ENCODE measurements at regions not wholly inside any gene's neighbourhood (a gene's known extent, or its start where the extent isn't known, plus 50 kb on each side); places are given as distances from the start of the nearest gene placed in this dataset.

- BruUV-seq (replicated peaks), result no TSS peak
- ChIA-PET POLR2A (no interaction called here), CTCF (no interaction called here)
- Histone ChIP-seq H3K27ac (ENCODE audit: low read length) (no peak overlapping the region), H3K4me3 (ENCODE audit: low read depth in 2 of 2, low read length in 2 of 2) (no peak overlapping the region), H3K36me3 (ENCODE audit: control insufficient read depth, insufficient read depth, low read length) (no peaks in the 10 kb centered on the region), H3K27me3 (ENCODE audit: control insufficient read depth, insufficient read depth, low read length) (0 out of 2 replicates have a peak, but pooled peaks cover 2% of the 10 kb centered on the region), H3K9me3 (ENCODE audit: control insufficient read depth, insufficient read depth, low read depth, low read length) (peaks cover 4% of the 10 kb centered on the region; the same call in 1 of the 2 replicates), H3K4me1 (ENCODE audit: control insufficient read depth, insufficient read depth, low read length) (no peaks in the 10 kb centered on the region)
- in situ Hi-C loops (cut with HindIII; ENCODE audit: low pct_unique_long_range_greater_than_20kb, low sequenced_read_pairs), result no loop called here
- ATAC-seq (no peak), DNase-seq (ENCODE audit: low read depth, low spot score) (no peak)
- intact Hi-C loops (cut with micrococcal nuclease; ENCODE audit: unreplicated experiment), result no loop called here
- TF ChIP-seq REST (IDR thresholded peaks at IDR 0.05; ENCODE audit: insufficient read depth in 1 of 2, low read depth in 2 of 2, low read length in 1 of 2) (no peak), POLR2AphosphoS5 (IDR thresholded peaks at IDR 0.05; ENCODE audit: low read depth, low read length) (no peak), TCF7L2 (IDR thresholded peaks at IDR 0.05; ENCODE audit: low read depth, low read length) (no peak), SIN3A (IDR thresholded peaks at IDR 0.05; ENCODE audit: borderline replicate concordance, insufficient read depth, low read depth, low read length) (no peak), CTCF (IDR thresholded peaks at IDR 0.05) (no peak)
These were observed 96.3 kb downstream of the SMIM20 start for GRCh38 chr4:26010304-26010703.

GRCh38 chr4:26013629-26014028 is 99.6 kb downstream of the SMIM20 start:
- ATAC-seq, result no peak
- BruUV-seq (replicated peaks), result no TSS peak

More at GRCh38 chr4:26013629-26014028, 99.6 kb downstream of the SMIM20 start:
- intact Hi-C loops (cut with micrococcal nuclease; ENCODE audit: unreplicated experiment), result no loop called here
- ChIA-PET POLR2A (no interaction called here), CTCF (no interaction called here)
- DNase-seq (ENCODE audit: low read depth, low spot score), result no peak
- peaks cover 4% of the 10 kb centered on the region; the same call in 1 of the 2 replicates for H3K27me3 ChIP-seq (ENCODE audit: control insufficient read depth, insufficient read depth, low read length)
- in situ Hi-C loops (cut with HindIII; ENCODE audit: low pct_unique_long_range_greater_than_20kb, low sequenced_read_pairs), result no loop called here
- H3K27ac ChIP-seq (ENCODE audit: low read length), result no peak overlapping the region
- TF ChIP-seq SIN3A (IDR thresholded peaks at IDR 0.05; ENCODE audit: borderline replicate concordance, insufficient read depth, low read depth, low read length) (no peak), TCF7L2 (IDR thresholded peaks at IDR 0.05; ENCODE audit: low read depth, low read length) (no peak), CTCF (IDR thresholded peaks at IDR 0.05) (no peak), REST (IDR thresholded peaks at IDR 0.05; ENCODE audit: insufficient read depth in 1 of 2, low read depth in 2 of 2, low read length in 1 of 2) (no peak), POLR2AphosphoS5 (IDR thresholded peaks at IDR 0.05; ENCODE audit: low read depth, low read length) (no peak)
- H3K4me1 ChIP-seq (ENCODE audit: control insufficient read depth, insufficient read depth, low read length), result no peaks in the 10 kb centered on the region
- H3K36me3 ChIP-seq (ENCODE audit: control insufficient read depth, insufficient read depth, low read length), result no peaks in the 10 kb centered on the region
- peaks cover 3% of the 10 kb centered on the region; the same call in 1 of the 2 replicates for H3K9me3 ChIP-seq (ENCODE audit: control insufficient read depth, insufficient read depth, low read depth, low read length)
- no peak overlapping the region for H3K4me3 ChIP-seq (ENCODE audit: low read depth in 2 of 2, low read length in 2 of 2)

Measured in Panc1 (cell line).